Natural killer cell (primary cell): ENCODE measurements at regions not wholly inside any gene's neighbourhood (a gene's known extent, or its start where the extent isn't known, plus 50 kb on each side); places are given as distances from the start of the nearest gene placed in this dataset.

Source experiments
- ATAC-seq, 3 donors: fragments of 150-1000 bp in 2 of 3; fragments of 200-7000 bp in 1 of 3; cut with Tn5 transposase; 1 replicate in 1 of 3; 2 replicates in 2 of 3; pipeline ENCODE4 v1.10.0; 2021; ENCODE audit warnings: mild to moderate bottlenecking in 2 of 3, moderate library complexity in 2 of 3
- DNase-seq, 2 donors: peaks; one replicate each; pipeline versions ENCODE4 v3.0.0 to v3.0.0-alpha.2; 2013 to 2021; ENCODE audit warnings: mixed read lengths in 1 of 2
- H3K27ac ChIP-seq: one replicate; pipeline ENCODE4 v1.5.1; 2013; ENCODE audit warnings: mild to moderate bottlenecking, low read length
- H3K27me3 ChIP-seq: one replicate; pipeline ENCODE4 v1.6.1; 2013; ENCODE audit warnings: low read length; ENCODE audit not compliant: control insufficient read depth, insufficient read depth
- H3K36me3 ChIP-seq: one replicate; pipeline ENCODE4 v1.6.1; 2013; ENCODE audit warnings: low read length; ENCODE audit not compliant: control insufficient read depth, insufficient read depth
- H3K4me1 ChIP-seq: one replicate; pipeline ENCODE4 v1.6.1; 2013; ENCODE audit warnings: low read length; ENCODE audit not compliant: control insufficient read depth, insufficient read depth
- H3K4me3 ChIP-seq: one replicate; pipeline ENCODE4 v1.5.1; 2013; ENCODE audit warnings: low read length
- H3K9me3 ChIP-seq: one replicate; pipeline ENCODE4 v1.6.1; 2013; ENCODE audit warnings: low read length; ENCODE audit not compliant: control insufficient read depth, insufficient read depth
- H3K27ac Mint-ChIP-seq, 2 donors: one replicate each; pipeline ENCODE4 v1.8.0; 2022; ENCODE audit warnings: mild to moderate bottlenecking in 2 of 2, mixed read lengths in 2 of 2, moderate library complexity in 1 of 2
- H3K27me3 Mint-ChIP-seq, 2 donors: one replicate each; pipeline ENCODE4 v1.8.0; 2022; ENCODE audit warnings: low read depth in 2 of 2, mixed read lengths in 2 of 2
- H3K36me3 Mint-ChIP-seq: one replicate; pipeline ENCODE4 v1.8.0; 2022; ENCODE audit warnings: mixed read lengths
- H3K4me1 Mint-ChIP-seq, 2 donors: one replicate each; pipeline ENCODE4 v1.8.0; 2022; ENCODE audit warnings: mixed read lengths in 2 of 2
- H3K4me3 Mint-ChIP-seq: one replicate; pipeline ENCODE4 v1.8.0; 2022; ENCODE audit warnings: mild to moderate bottlenecking, moderate library complexity, mixed read lengths
- H3K9me3 Mint-ChIP-seq, 2 donors: one replicate each; pipeline ENCODE4 v1.8.0; 2022; ENCODE audit warnings: mixed read lengths in 2 of 2
- CTCF ChIP-seq: fragments of 200-600 bp; IDR thresholded peaks from one replicate; pipeline ENCODE4 v1.8.0; 2022; ENCODE audit warnings: antibody characterized with exemption
- WGBS: methylation state at CpG from one replicate; pipeline ENCODE4 v1.1.7; 2013; ENCODE audit warnings: missing lambda C conversion rate; ENCODE audit not compliant: insufficient coverage; 5-methylcytosine and 5-hydroxymethylcytosine counted together
- intact Hi-C: fragments of 100-400 bp; cut with micrococcal nuclease; formaldehyde crosslinking; loops from one replicate; pipeline ENCODE4 v1.14.2; 2022

- TF ChIP-seq CTCF, result no peak
- peaks cover 0 to 4% of the 10 kb centered on the region in 2 donors for H3K27me3 Mint-ChIP-seq
- no peaks in the 10 kb centered on the region for H3K36me3 ChIP-seq
These were observed 283.7 kb downstream of the TEX29 start for GRCh38 chr13:111604097-111604496.

GRCh38 chr13:111608556-111608955 lies 288.1 kb downstream of the TEX29 start:
- Histone ChIP-seq H3K4me3 (no peak overlapping the region), H3K4me1 (no peaks in the 10 kb centered on the region), H3K27me3 (no peaks in the 10 kb centered on the region), H3K27ac (no peak overlapping the region), H3K9me3 (no peaks in the 10 kb centered on the region), H3K36me3 (no peaks in the 10 kb centered on the region)
- Mint-ChIP-seq H3K27ac (no peak overlapping the region), H3K36me3 (no peaks in the 10 kb centered on the region), H3K9me3 (no peaks in the 10 kb centered on the region), H3K4me1 (peaks cover 7 to 8% of the 10 kb centered on the region in 2 donors), H3K4me3 (no peak overlapping the region), H3K27me3 (peaks cover 0 to 4% of the 10 kb centered on the region in 2 donors)
- no peak for TF ChIP-seq CTCF
- 93% methylated on average over 3 of the region's 5 CpGs for WGBS
- intact Hi-C loops, result no loop called here
- ATAC-seq, result no peak
- DNase-seq, result no peak

More at GRCh38 chr13:111604097-111604496, 283.7 kb downstream of the TEX29 start:
- no peak overlapping the region for H3K4me3 Mint-ChIP-seq
- ATAC-seq, result no peak
- H3K9me3 Mint-ChIP-seq, result no peaks in the 10 kb centered on the region
- Histone ChIP-seq H3K4me3 (no peak overlapping the region), H3K27me3 (no peaks in the 10 kb centered on the region), H3K4me1 (no peaks in the 10 kb centered on the region), H3K9me3 (no peaks in the 10 kb centered on the region), H3K27ac (no peak overlapping the region)
- H3K27ac Mint-ChIP-seq, result no peak overlapping the region
- no peaks in the 10 kb centered on the region for H3K36me3 Mint-ChIP-seq
- intact Hi-C loops, result no loop called here
- WGBS, result 93% methylated on average over 14 of the region's 14 CpGs
- no peaks in the 10 kb centered on the region for H3K4me1 Mint-ChIP-seq
- DNase-seq, result no peak

GRCh38 chr13:111609631-111610030 lies 289.2 kb downstream of the TEX29 start:
- Histone ChIP-seq H3K9me3 (no peaks in the 10 kb centered on the region), H3K36me3 (no peaks in the 10 kb centered on the region), H3K4me1 (no peaks in the 10 kb centered on the region), H3K27me3 (no peaks in the 10 kb centered on the region), H3K4me3 (no peak overlapping the region), H3K27ac (no peak overlapping the region)
- Mint-ChIP-seq H3K9me3 (no peaks in the 10 kb centered on the region), H3K27ac (no peak overlapping the region), H3K27me3 (peaks cover 0 to 4% of the 10 kb centered on the region in 2 donors), H3K36me3 (no peaks in the 10 kb centered on the region), H3K4me3 (no peak overlapping the region), H3K4me1 (peaks cover 7 to 8% of the 10 kb centered on the region in 2 donors)
- DNase-seq (no peak), ATAC-seq (no peak)
- 86% methylated on average over 9 of the region's 9 CpGs for WGBS
- intact Hi-C loops, result no loop called here
- TF ChIP-seq CTCF, result no peak

- H3K27me3 Mint-ChIP-seq, result peaks cover 0 to 4% of the 10 kb centered on the region in 2 donors
- H3K4me1 ChIP-seq, result no peaks in the 10 kb centered on the region
- H3K4me3 ChIP-seq, result no peak overlapping the region
- no peak for DNase-seq
- H3K36me3 ChIP-seq, result no peaks in the 10 kb centered on the region
- H3K4me3 Mint-ChIP-seq, result no peak overlapping the region
- no peak for ATAC-seq
- no peak overlapping the region for H3K27ac ChIP-seq
- H3K4me1 Mint-ChIP-seq, result peaks cover 7 to 8% of the 10 kb centered on the region in 2 donors
- H3K36me3 Mint-ChIP-seq, result no peaks in the 10 kb centered on the region
- TF ChIP-seq CTCF, result no peak
- no peak overlapping the region for H3K27ac Mint-ChIP-seq
- no peaks in the 10 kb centered on the region for H3K9me3 ChIP-seq
- H3K9me3 Mint-ChIP-seq, result no peaks in the 10 kb centered on the region
- WGBS, result 42% methylated on average over 4 of the region's 4 CpGs
- intact Hi-C loops, result no loop called here
- H3K27me3 ChIP-seq, result no peaks in the 10 kb centered on the region
These were observed 289.6 kb downstream of the TEX29 start for GRCh38 chr13:111610081-111610480.
